ENCODE measurements at regions not wholly inside any gene's neighbourhood (a gene's known extent, or its start where the extent isn't known, plus 50 kb on each side); places are given as distances from the start of the nearest gene placed in this dataset.

DNA sequence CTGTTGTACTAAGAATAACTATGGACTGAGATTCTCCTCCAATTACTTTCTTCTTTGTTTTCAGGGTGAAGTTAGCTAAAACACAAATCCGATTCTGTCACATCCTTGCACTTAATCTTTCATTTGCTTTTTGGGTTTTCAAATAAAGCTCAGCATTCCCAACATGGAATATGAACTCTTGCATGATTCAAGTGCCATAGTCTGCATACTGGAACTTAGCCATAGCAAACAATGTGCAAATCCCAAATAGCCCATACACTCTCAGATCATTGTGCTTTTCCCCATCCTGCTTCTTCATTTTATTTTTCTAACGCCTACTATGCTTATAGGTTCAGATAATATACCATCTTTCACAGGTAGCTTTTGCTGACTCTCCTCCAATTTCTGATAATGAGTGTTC, 455.8 kb upstream of the PRMT6 start:
- 55 to 78% (median 62%) methylated on average over 2 of the region's 2 CpGs for WGBS, 5 donors
- no peak for DNase-seq
- Histone ChIP-seq H3K27ac (no peak overlapping the region), H3K36me3 (no peaks in the 10 kb centered on the region), H3K9me3 (peaks cover 0 to 11% (median 0%) of the 10 kb centered on the region in 8 donors), H3K4me3 (no peak overlapping the region), H3K4me1 (no peaks in the 10 kb centered on the region), H3K27me3 (replicated peaks in 1 of 7) (no peaks in the 10 kb centered on the region)
- intact Hi-C loops (cut with DNase I; ENCODE audit: low total_unique reads): no loop called here
- TF ChIP-seq POLR2A (IDR thresholded peaks at IDR 0.05) (no peak), POLR2AphosphoS5 (IDR thresholded peaks at IDR 0.05) (no peak)
- TF ChIP-seq, protein P1, sequence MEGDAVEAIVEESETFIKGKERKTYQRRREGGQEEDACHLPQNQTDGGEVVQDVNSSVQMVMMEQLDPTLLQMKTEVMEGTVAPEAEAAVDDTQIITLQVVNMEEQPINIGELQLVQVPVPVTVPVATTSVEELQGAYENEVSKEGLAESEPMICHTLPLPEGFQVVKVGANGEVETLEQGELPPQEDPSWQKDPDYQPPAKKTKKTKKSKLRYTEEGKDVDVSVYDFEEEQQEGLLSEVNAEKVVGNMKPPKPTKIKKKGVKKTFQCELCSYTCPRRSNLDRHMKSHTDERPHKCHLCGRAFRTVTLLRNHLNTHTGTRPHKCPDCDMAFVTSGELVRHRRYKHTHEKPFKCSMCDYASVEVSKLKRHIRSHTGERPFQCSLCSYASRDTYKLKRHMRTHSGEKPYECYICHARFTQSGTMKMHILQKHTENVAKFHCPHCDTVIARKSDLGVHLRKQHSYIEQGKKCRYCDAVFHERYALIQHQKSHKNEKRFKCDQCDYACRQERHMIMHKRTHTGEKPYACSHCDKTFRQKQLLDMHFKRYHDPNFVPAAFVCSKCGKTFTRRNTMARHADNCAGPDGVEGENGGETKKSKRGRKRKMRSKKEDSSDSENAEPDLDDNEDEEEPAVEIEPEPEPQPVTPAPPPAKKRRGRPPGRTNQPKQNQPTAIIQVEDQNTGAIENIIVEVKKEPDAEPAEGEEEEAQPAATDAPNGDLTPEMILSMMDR (IDR thresholded peaks at IDR 0.05 in 8 of 11, conservative IDR thresholded peaks at IDR 0.05 in 3 of 11): no peak

- Histone ChIP-seq H3K36me3 (no peaks in the 10 kb centered on the region), H3K9me3 (peaks cover 0 to 7% (median 0%) of the 10 kb centered on the region in 8 donors), H3K27me3 (replicated peaks in 1 of 7) (no peaks in the 10 kb centered on the region), H3K4me3 (no peak overlapping the region), H3K27ac (no peak overlapping the region), H3K4me1 (no peaks in the 10 kb centered on the region)
- DNase-seq: no peak
- TF ChIP-seq POLR2A (IDR thresholded peaks at IDR 0.05) (no peak), POLR2AphosphoS5 (IDR thresholded peaks at IDR 0.05) (no peak)
- TF ChIP-seq, protein P1 (IDR thresholded peaks at IDR 0.05 in 8 of 11, conservative IDR thresholded peaks at IDR 0.05 in 3 of 11): no peak
- intact Hi-C loops (cut with DNase I; ENCODE audit: low total_unique reads): no loop called here
- 35 to 44% (median 41%) methylated on average over 1 of the region's 1 CpG for WGBS, 5 donors
Measured at GRCh38 chr1:106603616-106604015, 452.9 kb upstream of the PRMT6 start.

DNA sequence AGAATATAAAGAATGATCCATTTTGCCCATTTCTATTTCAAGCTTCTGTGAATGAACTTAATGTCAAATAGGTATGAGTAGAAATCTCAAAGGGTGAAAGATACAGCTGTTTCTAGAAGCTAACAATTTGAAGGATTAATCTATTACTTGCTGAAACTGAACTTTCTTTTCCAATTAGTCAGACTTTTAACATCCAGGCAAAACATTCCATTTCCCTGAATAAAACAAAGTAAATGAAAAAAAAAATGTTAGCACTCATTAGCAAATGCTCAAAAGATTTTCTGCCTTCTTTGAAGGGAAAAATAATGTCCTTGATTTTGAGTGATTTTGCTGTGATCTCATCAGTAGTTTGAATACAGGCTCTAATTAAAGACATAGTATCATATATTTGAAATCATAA, 447.6 kb upstream of the PRMT6 start:
- Histone ChIP-seq H3K9me3 (peaks cover 0 to 7% (median 0%) of the 10 kb centered on the region in 8 donors), H3K27me3 (replicated peaks in 1 of 7) (no peaks in the 10 kb centered on the region), H3K4me1 (no peaks in the 10 kb centered on the region), H3K36me3 (no peaks in the 10 kb centered on the region), H3K27ac (no peak overlapping the region), H3K4me3 (no peak overlapping the region)
- TF ChIP-seq, protein P1 (IDR thresholded peaks at IDR 0.05 in 8 of 11, conservative IDR thresholded peaks at IDR 0.05 in 3 of 11): no peak
- TF ChIP-seq POLR2AphosphoS5 (IDR thresholded peaks at IDR 0.05) (no peak), POLR2A (IDR thresholded peaks at IDR 0.05) (no peak)
- no peak for DNase-seq
- intact Hi-C loops (cut with DNase I; ENCODE audit: low total_unique reads): no loop called here

- no peak for DNase-seq
- Histone ChIP-seq H3K4me1 (no peaks in the 10 kb centered on the region), H3K9me3 (peaks cover 0 to 3% (median 0%) of the 10 kb centered on the region in 8 donors), H3K36me3 (no peaks in the 10 kb centered on the region), H3K4me3 (no peak overlapping the region), H3K27me3 (replicated peaks in 1 of 7) (no peaks in the 10 kb centered on the region), H3K27ac (no peak overlapping the region)
- TF ChIP-seq, protein P1 (IDR thresholded peaks at IDR 0.05 in 8 of 11, conservative IDR thresholded peaks at IDR 0.05 in 3 of 11): no peak
- 85 to 92% (median 88%) methylated on average over 3 of the region's 3 CpGs for WGBS, 5 donors
- intact Hi-C loops (cut with DNase I; ENCODE audit: low total_unique reads): no loop called here
Measured at GRCh38 chr1:106613068-106613467, 443.4 kb upstream of the PRMT6 start.
